Activated CD8-positive, alpha-beta memory T cell treated with anti-CD3 and anti-CD28 coated beads for 48 hours (primary cell): ENCODE measurements at regions not wholly inside any gene's neighbourhood (a gene's known extent, or its start where the extent isn't known, plus 50 kb on each side); places are given as distances from the start of the nearest gene placed in this dataset.

Experiments
- DNase-seq, 3 experiments: peaks; one replicate each; pipeline ENCODE4 v3.0.0-alpha.2; 2020; ENCODE audit warnings: low read depth in 2 of 3, low spot score in 2 of 3

GRCh38 chr5:133696782-133697507 lies 84.6 kb upstream of the FSTL4 start:
- DNase-seq, result no peak

GRCh38 chr5:133696006-133696584 lies 83.8 kb upstream of the FSTL4 start:
- DNase-seq, result no peak

GRCh38 chr5:133694181-133694831 lies 82.0 kb upstream of the FSTL4 start:
- DNase-seq, result no peak

- DNase-seq, result no peak
Measured at GRCh38 chr5:133691448-133691847, 79.1 kb upstream of the FSTL4 start.

- DNase-seq, result no peak
Measured at GRCh38 chr5:133690746-133691145, 78.4 kb upstream of the FSTL4 start.

GRCh38 chr5:133688391-133688790 lies 76.0 kb upstream of the FSTL4 start:
- DNase-seq, result no peak

- no peak for DNase-seq
Measured at GRCh38 chr5:133687212-133688061, 75.1 kb upstream of the FSTL4 start.

GRCh38 chr5:133686566-133686965 lies 74.2 kb upstream of the FSTL4 start:
- DNase-seq, result no peak

- no peak for DNase-seq
Measured at GRCh38 chr5:133685402-133686018, 73.2 kb upstream of the FSTL4 start.

GRCh38 chr5:133683646-133684596 lies 71.6 kb upstream of the FSTL4 start:
- no peak for DNase-seq

GRCh38 chr5:133682451-133682850 lies 70.1 kb upstream of the FSTL4 start:
- DNase-seq, result no peak

GRCh38 chr5:133681896-133682295 lies 69.6 kb upstream of the FSTL4 start:
- DNase-seq, result no peak

GRCh38 chr5:133680830-133681565 lies 68.7 kb upstream of the FSTL4 start:
- no peak for DNase-seq

GRCh38 chr5:133679534-133679933 lies 67.2 kb upstream of the FSTL4 start:
- no peak for DNase-seq

- DNase-seq, result no peak
Measured at GRCh38 chr5:133675376-133676154, 63.2 kb upstream of the FSTL4 start.

GRCh38 chr5:133670336-133670735 lies 58.0 kb upstream of the FSTL4 start:
- no peak for DNase-seq

- DNase-seq, result no peak
Measured at GRCh38 chr5:133669472-133669871, 57.1 kb upstream of the FSTL4 start.

GRCh38 chr5:133668458-133668857 lies 56.1 kb upstream of the FSTL4 start:
- no peak for DNase-seq

- no peak for DNase-seq
Measured at GRCh38 chr5:133667217-133667616, 54.9 kb upstream of the FSTL4 start.
